Suppressor macrophage treated with lipopolysaccharide for 1 hour (primary cell): ENCODE measurements at regions not wholly inside any gene's neighbourhood (a gene's known extent, or its start where the extent isn't known, plus 50 kb on each side); places are given as distances from the start of the nearest gene placed in this dataset.
"Not testable (repeated sequence)": the region's sequence is repeated elsewhere in the genome, so short reads cannot be mapped to it uniquely, and the experiment has no call there.

Source experiments
- DNase-seq, 3 donors: peaks; one replicate each; pipeline ENCODE4 v3.0.0-alpha.2; 2020 to 2022

GRCh38 chr2:138906549-138906948 lies 126.4 kb upstream of the NXPH2 start:
- no peak for DNase-seq

- DNase-seq: no peak
Observed at GRCh38 chr2:138902239-138902871, 122.2 kb upstream of the NXPH2 start.

- no peak for DNase-seq
Observed at GRCh38 chr2:138901530-138901929, 121.3 kb upstream of the NXPH2 start.

GRCh38 chr2:138898855-138899254 lies 118.7 kb upstream of the NXPH2 start:
- no peak for DNase-seq

GRCh38 chr2:138897274-138897673 lies 117.1 kb upstream of the NXPH2 start:
- no peak for DNase-seq

GRCh38 chr2:138893746-138894145 lies 113.6 kb upstream of the NXPH2 start:
- DNase-seq: no peak

- DNase-seq: no peak
Observed at GRCh38 chr2:138881126-138881525, 100.9 kb upstream of the NXPH2 start.

GRCh38 chr2:138879931-138880330 lies 99.7 kb upstream of the NXPH2 start:
- DNase-seq: no peak

GRCh38 chr2:138877421-138877820 lies 97.2 kb upstream of the NXPH2 start:
- no peak for DNase-seq

GRCh38 chr2:138874251-138874650 lies 94.1 kb upstream of the NXPH2 start:
- DNase-seq: no peak

- not testable (repeated sequence) for DNase-seq
Observed at GRCh38 chr2:138872116-138872515, 91.9 kb upstream of the NXPH2 start.

GRCh38 chr2:138871312-138871711 lies 91.1 kb upstream of the NXPH2 start:
- DNase-seq: no peak

- DNase-seq: no peak
Observed at GRCh38 chr2:138867341-138867740, 87.2 kb upstream of the NXPH2 start.

- DNase-seq: no peak
Observed at GRCh38 chr2:138866797-138867196, 86.6 kb upstream of the NXPH2 start.

- DNase-seq: no peak
Observed at GRCh38 chr2:138853761-138854160, 73.6 kb upstream of the NXPH2 start.

- DNase-seq: no peak
Observed at GRCh38 chr2:138853296-138853695, 73.1 kb upstream of the NXPH2 start.

- peak; percentile 31 to 68 (median 52) for DNase-seq
Observed at GRCh38 chr2:138846216-138846821, 66.1 kb upstream of the NXPH2 start.

- DNase-seq: no peak
Observed at GRCh38 chr2:138842341-138842740, 62.2 kb upstream of the NXPH2 start.

GRCh38 chr2:138841459-138841858 lies 61.3 kb upstream of the NXPH2 start:
- DNase-seq: no peak

GRCh38 chr2:138838851-138839620 lies 58.8 kb upstream of the NXPH2 start:
- no peak for DNase-seq

- DNase-seq: no peak
Observed at GRCh38 chr2:138831691-138832090, 51.5 kb upstream of the NXPH2 start.

- DNase-seq: no peak
Observed at GRCh38 chr2:138831154-138831553, 51.0 kb upstream of the NXPH2 start.

GRCh38 chr2:138830547-138830946 lies 50.4 kb upstream of the NXPH2 start:
- no peak for DNase-seq
